GM23338 (cell line): ENCODE measurements at regions not wholly inside any gene's neighbourhood (a gene's known extent, or its start where the extent isn't known, plus 50 kb on each side); places are given as distances from the start of the nearest gene placed in this dataset.

Source experiments
- CREB1 ChIP-seq: fragments of 250-450 bp; sonication (Bioruptor Pico); IDR thresholded peaks from 2 replicates; pipeline ENCODE4 v1.5.0; 2020; ENCODE audit warnings: low read depth, mild to moderate bottlenecking, moderate library complexity
- CTCF ChIP-seq, 2 experiments: fragments of 200-600 bp in 1 of 2; sonication (generic) in 1 of 2; conservative IDR thresholded peaks; 2 replicates each; pipeline versions ENCODE4 v1.5.1 to v1.6.1; 2016 to 2017; ENCODE audit warnings: antibody characterized with exemption in 2 of 2, low read depth in 2 of 2, mild to moderate bottlenecking in 2 of 2, moderate library complexity in 1 of 2
- EZH2 ChIP-seq: fragments of 200-600 bp; sonication (generic); IDR thresholded peaks from one replicate; pipeline ENCODE4 v1.8.0; 2017; ENCODE audit warnings: antibody characterized with exemption, mild to moderate bottlenecking, low read depth; ENCODE audit not compliant: unreplicated experiment
- EZH2phosphoT487 ChIP-seq: fragments of 200-600 bp; sonication (generic); IDR thresholded peaks from one replicate; pipeline ENCODE4 v1.8.1; 2018; ENCODE audit warnings: antibody characterized with exemption; ENCODE audit not compliant: unreplicated experiment
- NANOG ChIP-seq: IDR thresholded peaks from 2 replicates; pipeline ENCODE4 v1.6.1; 2016; ENCODE audit warnings: antibody characterized with exemption, borderline replicate concordance
- POLR2AphosphoS5 ChIP-seq: IDR thresholded peaks from 2 replicates; pipeline ENCODE4 v1.6.1; 2016; ENCODE audit warnings: antibody characterized with exemption, low read depth
- REST ChIP-seq: IDR thresholded peaks from one replicate; pipeline ENCODE4 v1.6.1; 2018; ENCODE audit warnings: antibody characterized with exemption; ENCODE audit not compliant: unreplicated experiment
- ZNF114 ChIP-seq: fragments of 250-450 bp; sonication (Bioruptor Pico); IDR thresholded peaks from 2 replicates; pipeline ENCODE4 v1.5.0; 2020; ENCODE audit warnings: mild to moderate bottlenecking, moderate library complexity
- ZNF331 ChIP-seq: fragments of 250-450 bp; sonication (Bioruptor Pico); IDR thresholded peaks from 2 replicates; pipeline ENCODE4 v1.5.0; 2020; ENCODE audit warnings: low read depth, mild to moderate bottlenecking, moderate library complexity

- TF ChIP-seq CTCF (conservative IDR thresholded peaks at IDR 0.05; ENCODE audit: low read depth in 2 of 2) (no peak), EZH2 (no peak), POLR2AphosphoS5 (no peak), CREB1 (CRISPR knock-in tag) (no peak), REST (no peak), EZH2phosphoT487 (no peak), NANOG (no peak), ZNF331 (no peak), ZNF114 (no peak)
Observed at GRCh38 chrX:44054863-44055601, 81.8 kb upstream of the NDP start.
